NCI-H187 treated with DMSO at 0.1 percent for 48 hours (cell line): ENCODE measurements at regions not wholly inside any gene's neighbourhood (a gene's known extent, or its start where the extent isn't known, plus 50 kb on each side); places are given as distances from the start of the nearest gene placed in this dataset.

Experiments used
- DNase-seq: peaks from one replicate; lab custom pipeline; 2025; lab: John Stamatoyannopoulos, UW

- DNase-seq: no peak
These were observed 305.8 kb downstream of the AACS start for GRCh38 chr12:125371033-125371432.

GRCh38 chr12:125372085-125372484 is 306.9 kb downstream of the AACS start:
- DNase-seq: no peak

GRCh38 chr12:125373375-125373774 is 308.1 kb downstream of the AACS start:
- no peak for DNase-seq

- DNase-seq: no peak
These were observed 311.2 kb downstream of the AACS start for GRCh38 chr12:125376422-125376821.

- DNase-seq: no peak
These were observed 311.9 kb downstream of the AACS start for GRCh38 chr12:125377093-125377492.

GRCh38 chr12:125381373-125381772 is 316.1 kb downstream of the AACS start:
- DNase-seq: no peak

- DNase-seq: no peak
These were observed 317.7 kb downstream of the AACS start for GRCh38 chr12:125382926-125383325.

GRCh38 chr12:125386652-125387051 is 321.4 kb downstream of the AACS start:
- no peak for DNase-seq

GRCh38 chr12:125387206-125387605 is 322.0 kb downstream of the AACS start:
- DNase-seq: no peak

- no peak for DNase-seq
These were observed 323.9 kb downstream of the AACS start for GRCh38 chr12:125389061-125389697.

GRCh38 chr12:125393569-125393968 is 328.3 kb downstream of the AACS start:
- no peak for DNase-seq

GRCh38 chr12:125395583-125396215 is 330.5 kb downstream of the AACS start:
- no peak for DNase-seq

- DNase-seq: no peak
These were observed 334.3 kb downstream of the AACS start for GRCh38 chr12:125399489-125399888.

GRCh38 chr12:125402874-125403789 is 337.9 kb downstream of the AACS start:
- no peak for DNase-seq

- DNase-seq: no peak
These were observed 338.6 kb downstream of the AACS start for GRCh38 chr12:125403843-125404242.

- no peak for DNase-seq
These were observed 340.9 kb downstream of the AACS start for GRCh38 chr12:125406131-125406530.

GRCh38 chr12:125408718-125409117 is 343.5 kb downstream of the AACS start:
- no peak for DNase-seq

GRCh38 chr12:125412506-125412905 is 347.3 kb downstream of the AACS start:
- DNase-seq: no peak

- DNase-seq: no peak
These were observed 352.2 kb downstream of the AACS start for GRCh38 chr12:125417446-125417845.

GRCh38 chr12:125418902-125419564 is 353.8 kb downstream of the AACS start:
- DNase-seq: no peak

GRCh38 chr12:125424909-125425308 is 359.7 kb downstream of the AACS start:
- DNase-seq: no peak

GRCh38 chr12:125431516-125431915 is 366.3 kb downstream of the AACS start:
- DNase-seq: no peak
